Sigmoid colon (tissue), 6 donors: ENCODE measurements at regions not wholly inside any gene's neighbourhood (a gene's known extent, or its start where the extent isn't known, plus 50 kb on each side); places are given as distances from the start of the nearest gene placed in this dataset.

ENCODE experiments used
- DNase-seq: peaks from one replicate; pipeline ENCODE4 v3.0.0-alpha.2; 2019
- H3K27ac ChIP-seq, 4 donors: fragments of 200-600 bp; sonication (generic); one replicate each; pipeline ENCODE4 v1.5.1; 2016 to 2019; ENCODE audit warnings: mild to moderate bottlenecking in 1 of 4
- H3K27me3 ChIP-seq, 3 donors: fragments of 200-600 bp; sonication (generic); one replicate each; pipeline ENCODE4 v1.5.1; 2019; ENCODE audit warnings: mild to moderate bottlenecking in 1 of 3
- H3K36me3 ChIP-seq, 4 donors: fragments of 200-600 bp; sonication (generic); one replicate each; pipeline ENCODE4 v1.5.1; 2016 to 2019
- H3K4me1 ChIP-seq, 4 donors: fragments of 200-600 bp; sonication (generic); one replicate each; pipeline ENCODE4 v1.5.1; 2017 to 2019
- H3K4me3 ChIP-seq, 4 donors: fragments of 200-600 bp; sonication (generic); one replicate each; pipeline ENCODE4 v1.5.1; 2017 to 2019; ENCODE audit warnings: mild to moderate bottlenecking in 2 of 4, moderate library complexity in 1 of 4
- H3K9me3 ChIP-seq, 4 donors: fragments of 200-600 bp in 3 of 4; sonication (generic) in 3 of 4; one replicate each; pipeline versions ENCODE4 v1.5.1 to v1.6.1; 2013 to 2019
- EP300 ChIP-seq, 4 donors: sonication (generic); formaldehyde crosslinking; IDR thresholded peaks; one replicate each; pipeline ENCODE4 v1.6.1; 2017; ENCODE audit warnings: antibody characterized with exemption in 4 of 4
- POLR2A ChIP-seq, 2 donors: fragments of 450-650 bp; IDR thresholded peaks; one replicate each; pipeline ENCODE4 v1.6.1; 2016; ENCODE audit warnings: antibody characterized with exemption in 2 of 2, mild to moderate bottlenecking in 2 of 2, moderate library complexity in 2 of 2
- POLR2AphosphoS5 ChIP-seq, 4 donors: sonication (generic); formaldehyde crosslinking; IDR thresholded peaks; one replicate each; pipeline ENCODE4 v1.6.1; 2017; ENCODE audit warnings: antibody characterized with exemption in 4 of 4
- WGBS, 2 donors: extraction: QIAGEN DNeasy Blood & Tissue Kit; methylation state at CpG; one replicate each; pipeline ENCODE4 v1.1.7; 2013; 5-methylcytosine and 5-hydroxymethylcytosine counted together
- intact Hi-C: fragments of 100-400 bp; cut with DNase I; formaldehyde crosslinking; loops from one replicate; pipeline ENCODE4 v1.15.1; 2023
- small RNA-seq, 3 donors: library from RNA; depleted of rRNA; stranded (forward); fragments of <200 nt; gene quantifications; one replicate each; pipeline ENCODE3, GENCODE V24; 2016
- TF ChIP-seq, protein P1 (sequence below), 4 experiments: fragments of 450-650 bp in 3 of 4; fragments of 200-600 bp in 1 of 4; IDR thresholded peaks; one replicate each; pipeline ENCODE4 v1.5.1; 2016 to 2019; ENCODE audit warnings: antibody characterized with exemption in 4 of 4, mild to moderate bottlenecking in 3 of 4, moderate library complexity in 2 of 4
- donor health status: healthy with polysubstance abuse.
- donor health status: healthy.

DNA sequence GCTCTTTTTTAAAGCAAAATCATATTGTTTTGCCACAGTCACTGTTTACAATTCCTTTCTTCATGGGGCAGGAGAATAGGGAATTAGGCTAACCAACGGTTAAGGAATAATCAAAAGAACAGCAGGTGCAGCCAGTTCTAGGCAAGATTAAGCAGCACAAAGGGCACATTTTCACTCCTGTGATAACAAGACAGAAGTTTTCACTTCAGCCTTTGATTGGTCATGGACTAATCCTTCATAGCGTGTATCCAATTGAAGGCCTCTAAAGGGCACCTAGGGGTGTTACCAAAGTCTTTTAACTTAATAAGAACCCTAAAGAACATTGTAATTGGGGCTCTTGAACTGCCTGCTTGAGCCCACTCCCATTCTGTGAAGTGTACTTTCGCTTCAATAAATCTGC is 206.9 kb upstream of the AMIGO2 start:
- no peak overlapping the region for H3K27ac ChIP-seq
- H3K4me3 ChIP-seq = no peak overlapping the region
- DNase-seq = no peak
- TF ChIP-seq EP300 (IDR thresholded peaks at IDR 0.05) = no peak
- no peak for TF ChIP-seq POLR2A (IDR thresholded peaks at IDR 0.05)
- TF ChIP-seq POLR2AphosphoS5 (IDR thresholded peaks at IDR 0.05) = no peak
- TF ChIP-seq, protein P1, sequence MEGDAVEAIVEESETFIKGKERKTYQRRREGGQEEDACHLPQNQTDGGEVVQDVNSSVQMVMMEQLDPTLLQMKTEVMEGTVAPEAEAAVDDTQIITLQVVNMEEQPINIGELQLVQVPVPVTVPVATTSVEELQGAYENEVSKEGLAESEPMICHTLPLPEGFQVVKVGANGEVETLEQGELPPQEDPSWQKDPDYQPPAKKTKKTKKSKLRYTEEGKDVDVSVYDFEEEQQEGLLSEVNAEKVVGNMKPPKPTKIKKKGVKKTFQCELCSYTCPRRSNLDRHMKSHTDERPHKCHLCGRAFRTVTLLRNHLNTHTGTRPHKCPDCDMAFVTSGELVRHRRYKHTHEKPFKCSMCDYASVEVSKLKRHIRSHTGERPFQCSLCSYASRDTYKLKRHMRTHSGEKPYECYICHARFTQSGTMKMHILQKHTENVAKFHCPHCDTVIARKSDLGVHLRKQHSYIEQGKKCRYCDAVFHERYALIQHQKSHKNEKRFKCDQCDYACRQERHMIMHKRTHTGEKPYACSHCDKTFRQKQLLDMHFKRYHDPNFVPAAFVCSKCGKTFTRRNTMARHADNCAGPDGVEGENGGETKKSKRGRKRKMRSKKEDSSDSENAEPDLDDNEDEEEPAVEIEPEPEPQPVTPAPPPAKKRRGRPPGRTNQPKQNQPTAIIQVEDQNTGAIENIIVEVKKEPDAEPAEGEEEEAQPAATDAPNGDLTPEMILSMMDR (IDR thresholded peaks at IDR 0.05) = no peak
- WGBS, 2 donors = 42 to 77% methylated on average over 3 of the region's 3 CpGs
- no peaks in the 10 kb centered on the region for H3K36me3 ChIP-seq
- no peaks in the 10 kb centered on the region for H3K9me3 ChIP-seq
- intact Hi-C loops = no loop called here
- no peaks in the 10 kb centered on the region for H3K27me3 ChIP-seq
- H3K4me1 ChIP-seq = no peaks in the 10 kb centered on the region

Small RNA genes lying in the stretch of these regions (small RNA-seq; reads per million reads assigned to genes)
- gene AC004486.1 (0 reads per million in 3 donors), gene MIR4494 (0 reads per million in 3 donors), gene RF00264 (0 reads per million in 3 donors)
